ENCODE measurements at regions not wholly inside any gene's neighbourhood (a gene's known extent, or its start where the extent isn't known, plus 50 kb on each side); places are given as distances from the start of the nearest gene placed in this dataset.

GRCh38 chr11:15673408-15673831 lies 558.7 kb downstream of the INSC start:
- TF ChIP-seq CEBPB (IDR thresholded peaks at IDR 0.05; ENCODE audit: low read depth) (no peak), FOSL1 (IDR thresholded peaks at IDR 0.05; ENCODE audit: low read depth) (no peak), CTCF (IDR thresholded peaks at IDR 0.05 in 2 of 3, conservative IDR thresholded peaks at IDR 0.05 in 1 of 3; ENCODE audit: borderline replicate concordance in 1 of 3, insufficient read depth in 1 of 3, low read depth in 2 of 3, low read length in 2 of 3) (no peak), ZNF274 (IDR thresholded peaks at IDR 0.05; ENCODE audit: low read depth, low read length) (no peak), REST (IDR thresholded peaks at IDR 0.05; ENCODE audit: low read depth) (no peak), ATF3 (IDR thresholded peaks at IDR 0.05) (no peak), SIN3A (IDR thresholded peaks at IDR 0.05; ENCODE audit: low read depth) (no peak), POLR2AphosphoS5 (IDR thresholded peaks at IDR 0.05; ENCODE audit: low read depth, low read length) (no peak), MAX (IDR thresholded peaks at IDR 0.05) (no peak), EZH2phosphoT487 (IDR thresholded peaks at IDR 0.05; ENCODE audit: borderline replicate concordance) (no peak), POLR2A (IDR thresholded peaks at IDR 0.05; ENCODE audit: borderline replicate concordance, extremely low read depth, insufficient read depth, insufficient read length) (no peak), EZH2 (IDR thresholded peaks at IDR 0.05) (no peak), SRF (IDR thresholded peaks at IDR 0.05; ENCODE audit: low read depth) (no peak)

All from HCT116 (cell line).